ENCODE measurements at regions not wholly inside any gene's neighbourhood (a gene's known extent, or its start where the extent isn't known, plus 50 kb on each side); places are given as distances from the start of the nearest gene placed in this dataset.

GRCh38 chr12:46682148-46682547 lies 143.6 kb downstream of the SLC38A4 start:
- DNase-seq: no peak
- peaks cover 10% of the 10 kb centered on the region for H3K9me3 Mint-ChIP-seq
- H3K4me1 Mint-ChIP-seq (ENCODE audit: low read depth): peaks cover 34% of the 10 kb centered on the region
- no peak for TF ChIP-seq CTCF (IDR thresholded peaks at IDR 0.05)
- H3K27me3 Mint-ChIP-seq (ENCODE audit: insufficient read depth): no peaks in the 10 kb centered on the region
- 0 out of 2 replicates have a peak, but pooled peaks cover 6% of the 10 kb centered on the region for H3K36me3 Mint-ChIP-seq (ENCODE audit: low read depth)
- H3K27ac Mint-ChIP-seq: no peak overlapping the region
- H3K4me3 Mint-ChIP-seq: no peak overlapping the region

GRCh38 chr12:46680506-46680905 lies 145.3 kb downstream of the SLC38A4 start:
- H3K27me3 Mint-ChIP-seq (ENCODE audit: insufficient read depth): no peaks in the 10 kb centered on the region; the same call in 1 of the 2 replicates
- no peak overlapping the region for H3K27ac Mint-ChIP-seq
- H3K9me3 Mint-ChIP-seq: peaks cover 10% of the 10 kb centered on the region
- no peak for DNase-seq
- TF ChIP-seq CTCF (IDR thresholded peaks at IDR 0.05): no peak
- 0 out of 2 replicates have a peak, but pooled peaks cover 6% of the 10 kb centered on the region for H3K36me3 Mint-ChIP-seq (ENCODE audit: low read depth)
- H3K4me1 Mint-ChIP-seq (ENCODE audit: low read depth): peaks cover 51% of the 10 kb centered on the region
- H3K4me3 Mint-ChIP-seq: no peak overlapping the region

- DNase-seq: no peak
- Mint-ChIP-seq H3K27ac (no peak overlapping the region), H3K9me3 (peaks cover 10% of the 10 kb centered on the region), H3K4me1 (ENCODE audit: low read depth) (peaks cover 58% of the 10 kb centered on the region), H3K27me3 (ENCODE audit: insufficient read depth) (no peaks in the 10 kb centered on the region; the same call in 1 of the 2 replicates), H3K36me3 (ENCODE audit: low read depth) (0 out of 2 replicates have a peak, but pooled peaks cover 6% of the 10 kb centered on the region), H3K4me3 (no peak overlapping the region)
- no peak for TF ChIP-seq CTCF (IDR thresholded peaks at IDR 0.05)
These were observed 146.0 kb downstream of the SLC38A4 start for GRCh38 chr12:46679754-46680153.

- Mint-ChIP-seq H3K36me3 (ENCODE audit: low read depth) (no peaks in the 10 kb centered on the region), H3K27ac (no peak overlapping the region), H3K9me3 (peaks cover 5% of the 10 kb centered on the region), H3K4me1 (ENCODE audit: low read depth) (peaks cover 69% of the 10 kb centered on the region), H3K4me3 (no peak overlapping the region), H3K27me3 (ENCODE audit: insufficient read depth) (no peaks in the 10 kb centered on the region; the same call in 1 of the 2 replicates)
- no peak for TF ChIP-seq CTCF (IDR thresholded peaks at IDR 0.05)
- no peak for DNase-seq
These were observed 147.4 kb downstream of the SLC38A4 start for GRCh38 chr12:46678426-46678825.

- DNase-seq: peak; percentile 51
- Mint-ChIP-seq H3K27ac (no peak overlapping the region), H3K4me3 (no peak overlapping the region), H3K27me3 (ENCODE audit: insufficient read depth) (no peaks in the 10 kb centered on the region; the same call in 1 of the 2 replicates), H3K36me3 (ENCODE audit: low read depth) (no peaks in the 10 kb centered on the region), H3K9me3 (no peaks in the 10 kb centered on the region), H3K4me1 (ENCODE audit: low read depth) (peaks cover 69% of the 10 kb centered on the region)
- peak; percentile 67 for TF ChIP-seq CTCF (IDR thresholded peaks at IDR 0.05)
These were observed 148.0 kb downstream of the SLC38A4 start for GRCh38 chr12:46677749-46678148.

All from HFFc6 (cell line).